WTC11 (cell line): ENCODE measurements at regions not wholly inside any gene's neighbourhood (a gene's known extent, or its start where the extent isn't known, plus 50 kb on each side); places are given as distances from the start of the nearest gene placed in this dataset.

Experiments used
- ATAC-seq: fragments of 200-7000 bp; cut with Tn5 transposase; 2 replicates; pipeline ENCODE4 v1.10.0; 2021; ENCODE audit warnings: mild to moderate bottlenecking, moderate library complexity
- CTCF ChIA-PET: fragments of 300-600 bp; sonication (Branson Sonifier 250); formaldehyde crosslinking; loops from one replicate; lab custom pipeline; 2021; ENCODE audit warnings: antibody characterized with exemption; lab: Charles Lee
- POLR2A ChIA-PET: fragments of 350-600 bp; sonication (Branson Sonifier 250); formaldehyde crosslinking; loops from one replicate; lab custom pipeline; 2021; ENCODE audit warnings: antibody characterized with exemption; lab: Charles Lee
- DNase-seq: peaks from one replicate; pipeline ENCODE4 v3.0.0; 2021; ENCODE audit warnings: low spot score
- H3K27ac Mint-ChIP-seq: 2 replicates; pipeline ENCODE4 v1.8.0; 2021; ENCODE audit warnings: mixed read lengths
- H3K27me3 Mint-ChIP-seq: 2 replicates; pipeline ENCODE4 v1.8.0; 2021; ENCODE audit warnings: low read depth, mild to moderate bottlenecking, moderate library complexity, mixed read lengths
- H3K36me3 Mint-ChIP-seq: 2 replicates; pipeline ENCODE4 v1.8.0; 2021; ENCODE audit warnings: mixed read lengths
- H3K4me1 Mint-ChIP-seq: 2 replicates; pipeline ENCODE4 v1.8.0; 2022; ENCODE audit warnings: mixed read lengths
- H3K4me3 Mint-ChIP-seq: 2 replicates; pipeline ENCODE4 v1.8.0; 2021; ENCODE audit warnings: mild to moderate bottlenecking, moderate library complexity, mixed read lengths
- H3K9me3 Mint-ChIP-seq: 2 replicates; pipeline ENCODE4 v1.8.0; 2021; ENCODE audit warnings: mixed read lengths
- ATF6 ChIP-seq: sonication (generic); formaldehyde crosslinking; IDR thresholded peaks from 2 replicates; pipeline ENCODE4 v1.8.1; 2023; ENCODE audit warnings: mild to moderate bottlenecking, missing genetic modification reagents
- EMX1 ChIP-seq: fragments of 250-450 bp; sonication (Bioruptor Pico); IDR thresholded peaks from 2 replicates; pipeline ENCODE4 v1.8.0; 2021; ENCODE audit warnings: mild to moderate bottlenecking
- HMGA2 ChIP-seq: fragments of 250-450 bp; sonication (Bioruptor Pico); IDR thresholded peaks from 2 replicates; pipeline ENCODE4 v1.4.0; 2021; ENCODE audit warnings: mild to moderate bottlenecking, moderate library complexity
- HMGXB4 ChIP-seq: sonication (generic); formaldehyde crosslinking; IDR thresholded peaks from 2 replicates; pipeline ENCODE4 v1.8.1; 2023; ENCODE audit warnings: mild to moderate bottlenecking, moderate library complexity, missing genetic modification reagents
- MLX ChIP-seq: sonication (generic); formaldehyde crosslinking; IDR thresholded peaks from 2 replicates; pipeline ENCODE4 v1.8.1; 2023; ENCODE audit warnings: mild to moderate bottlenecking, missing genetic modification reagents, moderate library complexity
- MYBL2 ChIP-seq: sonication (generic); formaldehyde crosslinking; IDR thresholded peaks from 2 replicates; pipeline ENCODE4 v1.8.1; 2023; ENCODE audit warnings: mild to moderate bottlenecking, moderate library complexity, missing genetic modification reagents
- NFATC4 ChIP-seq: fragments of 250-450 bp; sonication (Bioruptor Pico); IDR thresholded peaks from 2 replicates; pipeline ENCODE4 v1.9.0; 2021; ENCODE audit warnings: mild to moderate bottlenecking
- NFYB ChIP-seq: sonication (generic); formaldehyde crosslinking; conservative IDR thresholded peaks from 2 replicates; pipeline ENCODE4 v1.8.0; 2022; ENCODE audit warnings: low read depth, missing genetic modification reagents
- RELA ChIP-seq: sonication (generic); formaldehyde crosslinking; IDR thresholded peaks from 2 replicates; pipeline ENCODE4 v1.8.1; 2022; ENCODE audit warnings: missing genetic modification reagents, mild to moderate bottlenecking, borderline replicate concordance
- SOX15 ChIP-seq: fragments of 250-450 bp; sonication (Bioruptor Pico); IDR thresholded peaks from 2 replicates; pipeline ENCODE4 v1.9.0; 2021; ENCODE audit warnings: mild to moderate bottlenecking
- STAT6 ChIP-seq: sonication (generic); formaldehyde crosslinking; conservative IDR thresholded peaks from 2 replicates; pipeline ENCODE4 v1.8.1; 2023; ENCODE audit warnings: mild to moderate bottlenecking, low read depth, missing genetic modification reagents, moderate library complexity
- TCF7 ChIP-seq: sonication (generic); formaldehyde crosslinking; IDR thresholded peaks from 2 replicates; pipeline ENCODE4 v1.8.0; 2022; ENCODE audit warnings: mild to moderate bottlenecking, low read depth, missing genetic modification reagents, moderate library complexity
- TP53 ChIP-seq: sonication (generic); formaldehyde crosslinking; IDR thresholded peaks from 2 replicates; pipeline ENCODE4 v1.8.1; 2023; ENCODE audit warnings: mild to moderate bottlenecking, missing genetic modification reagents
- ZNF219 ChIP-seq: sonication (generic); formaldehyde crosslinking; IDR thresholded peaks from 2 replicates; pipeline ENCODE4 v1.8.0; 2023; ENCODE audit warnings: missing genetic modification reagents, mild to moderate bottlenecking, borderline replicate concordance
- ZNF232 ChIP-seq: sonication (generic); formaldehyde crosslinking; IDR thresholded peaks from 2 replicates; pipeline ENCODE4 v1.8.0; 2022; ENCODE audit warnings: mild to moderate bottlenecking, missing genetic modification reagents
- ZNF281 ChIP-seq: sonication (generic); formaldehyde crosslinking; IDR thresholded peaks from 2 replicates; pipeline ENCODE4 v1.8.0; 2023; ENCODE audit warnings: mild to moderate bottlenecking, missing genetic modification reagents
- ZNF416 ChIP-seq: fragments of 250-450 bp; sonication (Bioruptor Pico); IDR thresholded peaks from 2 replicates; pipeline ENCODE4 v1.9.0; 2021; ENCODE audit warnings: mild to moderate bottlenecking, inconsistent platforms
- ZNF423 ChIP-seq: fragments of 250-450 bp; sonication (Bioruptor Pico); IDR thresholded peaks from 2 replicates; pipeline ENCODE4 v2.1.2; 2022; ENCODE audit warnings: mild to moderate bottlenecking, moderate library complexity
- ZNF671 ChIP-seq: fragments of 250-450 bp; sonication (Bioruptor Pico); IDR thresholded peaks from 2 replicates; pipeline ENCODE4 v1.8.0; 2021; ENCODE audit warnings: mild to moderate bottlenecking
- ZSCAN18 ChIP-seq: fragments of 250-450 bp; sonication (Bioruptor Pico); IDR thresholded peaks from 2 replicates; pipeline ENCODE4 v2.1.2; 2022; ENCODE audit warnings: mild to moderate bottlenecking, moderate library complexity

GRCh38 chr12:89173096-89173495, 179.2 kb downstream of the DUSP6 start:
- H3K27me3 Mint-ChIP-seq, result peaks cover 12% of the 10 kb centered on the region
- CTCF ChIA-PET, result no interaction called here

GRCh38 chr12:89172224-89172623, 180.1 kb downstream of the DUSP6 start:
- POLR2A ChIA-PET, result no interaction called here
- H3K4me3 Mint-ChIP-seq, result no peak overlapping the region
- H3K27ac Mint-ChIP-seq, result no peak overlapping the region
- no peak for TF ChIP-seq ZNF671
- no peak for TF ChIP-seq HMGA2 (CRISPR knock-in tag)
- no peak for TF ChIP-seq ZNF423 (CRISPR knock-in tag)
- TF ChIP-seq NFATC4 (CRISPR knock-in tag), result no peak
- no peak for TF ChIP-seq MLX (CRISPR knock-in tag)
- TF ChIP-seq STAT6 (CRISPR knock-in tag), result no peak
- no peak for TF ChIP-seq ZNF219 (CRISPR knock-in tag)
- no peak for TF ChIP-seq TCF7 (CRISPR knock-in tag)
- TF ChIP-seq ATF6, result no peak
- no peak for TF ChIP-seq ZNF416
- no peak for TF ChIP-seq NFYB
- TF ChIP-seq SOX15 (CRISPR knock-in tag), result no peak
- no peak for TF ChIP-seq ZNF281 (CRISPR knock-in tag)
- no peak for TF ChIP-seq MYBL2
- H3K9me3 Mint-ChIP-seq, result peaks cover 18% of the 10 kb centered on the region
- H3K4me1 Mint-ChIP-seq, result no peaks in the 10 kb centered on the region
- peaks cover 11% of the 10 kb centered on the region for H3K36me3 Mint-ChIP-seq
- CTCF ChIA-PET, result no interaction called here
- DNase-seq, result no peak
- no peak for ATAC-seq
- peaks cover 17% of the 10 kb centered on the region for H3K27me3 Mint-ChIP-seq

More at GRCh38 chr12:89173096-89173495, 179.2 kb downstream of the DUSP6 start:
- H3K9me3 Mint-ChIP-seq, result peaks cover 18% of the 10 kb centered on the region
- no peak overlapping the region for H3K4me3 Mint-ChIP-seq
- H3K4me1 Mint-ChIP-seq, result no peaks in the 10 kb centered on the region
- DNase-seq (no peak), ATAC-seq (no peak)
- POLR2A ChIA-PET, result no interaction called here
- TF ChIP-seq RELA (no peak), ZNF423 (CRISPR knock-in tag) (no peak), SOX15 (CRISPR knock-in tag) (no peak), ZNF232 (no peak), HMGXB4 (CRISPR knock-in tag) (no peak), EMX1 (CRISPR knock-in tag) (no peak), ZSCAN18 (CRISPR knock-in tag) (no peak), TP53 (no peak)
- H3K27ac Mint-ChIP-seq, result no peak overlapping the region
- H3K36me3 Mint-ChIP-seq, result peaks cover 11% of the 10 kb centered on the region
